Dendritic cell treated with granulocyte-macrophage colony-stimulating factor and Interleukin-4, amounts not matched to agents 40 ng/mL and 50 ng/mL, for 4 days (primary cell): ENCODE measurements at regions not wholly inside any gene's neighbourhood (a gene's known extent, or its start where the extent isn't known, plus 50 kb on each side); places are given as distances from the start of the nearest gene placed in this dataset.

Experiments
- H3K27ac Mint-ChIP-seq: one replicate; pipeline ENCODE4 v1.8.0; 2022; ENCODE audit warnings: mild to moderate bottlenecking, mixed read lengths
- H3K27me3 Mint-ChIP-seq: one replicate; pipeline ENCODE4 v1.8.0; 2022; ENCODE audit warnings: mild to moderate bottlenecking, mixed read lengths
- H3K36me3 Mint-ChIP-seq: one replicate; pipeline ENCODE4 v1.8.0; 2022; ENCODE audit warnings: low read depth, mixed read lengths
- H3K4me1 Mint-ChIP-seq: one replicate; pipeline ENCODE4 v1.8.0; 2022; ENCODE audit warnings: low read depth, mixed read lengths
- H3K4me3 Mint-ChIP-seq: one replicate; pipeline ENCODE4 v1.8.0; 2022; ENCODE audit warnings: mild to moderate bottlenecking, moderate library complexity, mixed read lengths
- H3K9me3 Mint-ChIP-seq: one replicate; pipeline ENCODE4 v1.8.0; 2022; ENCODE audit warnings: mixed read lengths
- intact Hi-C: fragments of 100-400 bp; cut with micrococcal nuclease; formaldehyde crosslinking; loops from one replicate; pipeline ENCODE4 v1.15.0; 2022

- no peak overlapping the region for H3K4me3 Mint-ChIP-seq
- H3K27me3 Mint-ChIP-seq: no peaks in the 10 kb centered on the region
- H3K9me3 Mint-ChIP-seq: peaks cover 17% of the 10 kb centered on the region
- H3K36me3 Mint-ChIP-seq: no peaks in the 10 kb centered on the region
- intact Hi-C loops: no loop called here
- no peaks in the 10 kb centered on the region for H3K4me1 Mint-ChIP-seq
- no peak overlapping the region for H3K27ac Mint-ChIP-seq
Measured at GRCh38 chr1:104435255-104435654, 685.6 kb downstream of the AMY1C start.

- Mint-ChIP-seq H3K4me3 (no peak overlapping the region), H3K27me3 (no peaks in the 10 kb centered on the region), H3K36me3 (no peaks in the 10 kb centered on the region), H3K4me1 (no peaks in the 10 kb centered on the region), H3K27ac (no peak overlapping the region), H3K9me3 (peaks cover 12% of the 10 kb centered on the region)
- intact Hi-C loops: no loop called here
Measured at GRCh38 chr1:104440011-104440410, 690.3 kb downstream of the AMY1C start.

- H3K36me3 Mint-ChIP-seq: no peaks in the 10 kb centered on the region
- H3K9me3 Mint-ChIP-seq: peaks cover 72% of the 10 kb centered on the region
- H3K27ac Mint-ChIP-seq: no peak overlapping the region
- H3K4me1 Mint-ChIP-seq: no peaks in the 10 kb centered on the region
- intact Hi-C loops: no loop called here
- no peaks in the 10 kb centered on the region for H3K27me3 Mint-ChIP-seq
- no peak overlapping the region for H3K4me3 Mint-ChIP-seq
Measured at GRCh38 chr1:104456724-104457123, 707.0 kb downstream of the AMY1C start.

- Mint-ChIP-seq H3K27me3 (no peaks in the 10 kb centered on the region), H3K36me3 (no peaks in the 10 kb centered on the region), H3K4me1 (no peaks in the 10 kb centered on the region), H3K27ac (no peak overlapping the region), H3K9me3 (peaks cover 76% of the 10 kb centered on the region), H3K4me3 (no peak overlapping the region)
- intact Hi-C loops: no loop called here
Measured at GRCh38 chr1:104459886-104460285, 710.2 kb downstream of the AMY1C start.

GRCh38 chr1:104460880-104461279 lies 711.2 kb downstream of the AMY1C start:
- intact Hi-C loops: no loop called here
- Mint-ChIP-seq H3K9me3 (peaks cover 77% of the 10 kb centered on the region), H3K4me1 (no peaks in the 10 kb centered on the region), H3K36me3 (no peaks in the 10 kb centered on the region), H3K27ac (no peak overlapping the region), H3K4me3 (no peak overlapping the region), H3K27me3 (no peaks in the 10 kb centered on the region)

GRCh38 chr1:104463126-104463697 lies 713.5 kb downstream of the AMY1C start:
- no peak overlapping the region for H3K4me3 Mint-ChIP-seq
- H3K9me3 Mint-ChIP-seq: peaks cover 92% of the 10 kb centered on the region
- H3K27me3 Mint-ChIP-seq: no peaks in the 10 kb centered on the region
- H3K27ac Mint-ChIP-seq: no peak overlapping the region
- H3K36me3 Mint-ChIP-seq: no peaks in the 10 kb centered on the region
- intact Hi-C loops: no loop called here
- no peaks in the 10 kb centered on the region for H3K4me1 Mint-ChIP-seq

GRCh38 chr1:104466068-104466467 lies 716.4 kb downstream of the AMY1C start:
- Mint-ChIP-seq H3K4me3 (no peak overlapping the region), H3K9me3 (peaks cover 84% of the 10 kb centered on the region), H3K27me3 (no peaks in the 10 kb centered on the region), H3K27ac (no peak overlapping the region), H3K4me1 (no peaks in the 10 kb centered on the region), H3K36me3 (no peaks in the 10 kb centered on the region)
- intact Hi-C loops: no loop called here

GRCh38 chr1:104467590-104467989 lies 717.9 kb downstream of the AMY1C start:
- Mint-ChIP-seq H3K9me3 (peaks cover 69% of the 10 kb centered on the region), H3K4me3 (no peak overlapping the region), H3K27me3 (no peaks in the 10 kb centered on the region), H3K27ac (no peak overlapping the region), H3K36me3 (no peaks in the 10 kb centered on the region), H3K4me1 (no peaks in the 10 kb centered on the region)
- intact Hi-C loops: no loop called here

GRCh38 chr1:104468282-104468681 lies 718.6 kb downstream of the AMY1C start:
- intact Hi-C loops: no loop called here
- Mint-ChIP-seq H3K4me1 (no peaks in the 10 kb centered on the region), H3K9me3 (peaks cover 62% of the 10 kb centered on the region), H3K27ac (no peak overlapping the region), H3K36me3 (no peaks in the 10 kb centered on the region), H3K4me3 (no peak overlapping the region), H3K27me3 (no peaks in the 10 kb centered on the region)

GRCh38 chr1:104476126-104476525 lies 726.4 kb downstream of the AMY1C start:
- Mint-ChIP-seq H3K9me3 (no peaks in the 10 kb centered on the region), H3K36me3 (no peaks in the 10 kb centered on the region), H3K27ac (no peak overlapping the region), H3K4me3 (no peak overlapping the region), H3K27me3 (no peaks in the 10 kb centered on the region), H3K4me1 (no peaks in the 10 kb centered on the region)
- intact Hi-C loops: no loop called here

- intact Hi-C loops: no loop called here
Measured at GRCh38 chr1:104488296-104489015, 738.8 kb downstream of the AMY1C start.

GRCh38 chr1:104526158-104526795 lies 776.6 kb downstream of the AMY1C start:
- Mint-ChIP-seq H3K9me3 (peaks cover 11% of the 10 kb centered on the region), H3K36me3 (no peaks in the 10 kb centered on the region), H3K27ac (no peak overlapping the region), H3K4me1 (no peaks in the 10 kb centered on the region), H3K27me3 (no peaks in the 10 kb centered on the region), H3K4me3 (no peak overlapping the region)
- intact Hi-C loops: no loop called here

More at GRCh38 chr1:104488296-104489015, 738.8 kb downstream of the AMY1C start:
- H3K27ac Mint-ChIP-seq: no peak overlapping the region
- no peaks in the 10 kb centered on the region for H3K4me1 Mint-ChIP-seq
- no peaks in the 10 kb centered on the region for H3K27me3 Mint-ChIP-seq
- no peaks in the 10 kb centered on the region for H3K36me3 Mint-ChIP-seq
- no peak overlapping the region for H3K4me3 Mint-ChIP-seq
- H3K9me3 Mint-ChIP-seq: peaks cover 48% of the 10 kb centered on the region

- H3K36me3 Mint-ChIP-seq: no peaks in the 10 kb centered on the region
- no peaks in the 10 kb centered on the region for H3K4me1 Mint-ChIP-seq
- intact Hi-C loops: no loop called here
- H3K27me3 Mint-ChIP-seq: no peaks in the 10 kb centered on the region
- peaks cover 10% of the 10 kb centered on the region for H3K9me3 Mint-ChIP-seq
- no peak overlapping the region for H3K4me3 Mint-ChIP-seq
- H3K27ac Mint-ChIP-seq: no peak overlapping the region
Measured at GRCh38 chr1:104531990-104532389, 782.3 kb downstream of the AMY1C start.

GRCh38 chr1:104574620-104575019 lies 824.9 kb downstream of the AMY1C start:
- Mint-ChIP-seq H3K27ac (no peak overlapping the region), H3K4me3 (no peak overlapping the region), H3K27me3 (no peaks in the 10 kb centered on the region), H3K36me3 (no peaks in the 10 kb centered on the region), H3K4me1 (no peaks in the 10 kb centered on the region), H3K9me3 (peaks cover 20% of the 10 kb centered on the region)
- intact Hi-C loops: no loop called here
